Bronchial epithelial cell (primary cell): ENCODE measurements at regions not wholly inside any gene's neighbourhood (a gene's known extent, or its start where the extent isn't known, plus 50 kb on each side); places are given as distances from the start of the nearest gene placed in this dataset.
"Not testable (repeated sequence)": the region's sequence is repeated elsewhere in the genome, so short reads cannot be mapped to it uniquely, and the experiment has no call there.

Experiments used
- DNase-seq: peaks from one replicate; pipeline ENCODE4 v3.0.0-alpha.2; 2010; ENCODE audit warnings: low read depth
- FAIRE-seq: peaks from 2 replicates; lab custom pipeline; 2011; peaks lifted over from hg19 to GRCh38; lab: Jason Lieb, UNC
- H3K27me3 ChIP-seq: 2 replicates; pipeline ENCODE4 v1.5.1; 2011; ENCODE audit warnings: low read length; ENCODE audit not compliant: control insufficient read depth, insufficient read depth
- H3K36me3 ChIP-seq: 2 replicates; pipeline ENCODE4 v1.5.1; 2011; ENCODE audit warnings: low read length; ENCODE audit not compliant: control insufficient read depth, insufficient read depth
- H3K4me3 ChIP-seq: 2 replicates; pipeline ENCODE4 v1.5.1; 2011; ENCODE audit warnings: mild to moderate bottlenecking, low read depth, low read length, control low read depth
- TF ChIP-seq, protein P1 (sequence below): IDR thresholded peaks from 2 replicates; pipeline ENCODE4 v1.5.1; 2011; ENCODE audit warnings: mild to moderate bottlenecking, moderate library complexity, low read length, control low read depth, inconsistent platforms; ENCODE audit not compliant: insufficient read depth, severe bottlenecking

DNA sequence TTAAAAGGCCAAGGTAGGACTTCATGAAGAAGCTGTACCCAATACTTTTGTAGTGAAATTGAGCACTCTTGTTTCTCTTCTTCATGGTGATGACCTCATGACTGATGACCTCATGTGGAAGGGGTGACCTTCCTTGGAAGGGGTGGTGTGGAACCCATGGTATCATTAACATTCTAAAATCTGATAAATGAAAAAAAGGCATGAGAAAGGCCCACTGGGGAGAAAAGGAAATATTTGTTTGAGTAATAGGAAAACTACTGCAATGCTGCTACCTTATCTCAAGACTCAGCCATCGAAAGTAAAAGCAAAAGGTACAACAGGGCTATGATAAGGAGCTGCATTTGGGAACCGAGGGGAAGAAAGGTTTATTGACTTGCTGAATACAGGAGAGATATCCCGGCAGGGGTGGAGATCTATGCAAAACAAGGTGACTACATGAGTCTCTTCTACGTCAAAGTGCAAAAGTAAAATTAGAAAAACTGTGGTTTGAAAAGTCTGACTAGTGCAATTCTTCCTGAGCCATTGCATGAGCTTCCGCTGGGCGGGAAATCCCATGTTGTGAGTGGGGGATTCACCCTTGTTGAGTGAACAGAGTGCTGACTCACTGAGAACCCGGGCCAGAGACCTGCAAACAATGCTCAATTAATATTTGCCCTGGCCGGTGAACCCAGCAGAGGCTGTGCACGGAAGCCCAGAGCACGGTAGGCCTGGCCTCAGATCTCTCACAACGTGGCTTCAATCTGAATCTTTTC lies 138.9 kb upstream of the RFC3 start:
- Histone ChIP-seq H3K36me3 (no peaks in the 10 kb centered on the region), H3K4me3 (no peak overlapping the region), H3K27me3 (no peaks in the 10 kb centered on the region)
- TF ChIP-seq, protein P1, sequence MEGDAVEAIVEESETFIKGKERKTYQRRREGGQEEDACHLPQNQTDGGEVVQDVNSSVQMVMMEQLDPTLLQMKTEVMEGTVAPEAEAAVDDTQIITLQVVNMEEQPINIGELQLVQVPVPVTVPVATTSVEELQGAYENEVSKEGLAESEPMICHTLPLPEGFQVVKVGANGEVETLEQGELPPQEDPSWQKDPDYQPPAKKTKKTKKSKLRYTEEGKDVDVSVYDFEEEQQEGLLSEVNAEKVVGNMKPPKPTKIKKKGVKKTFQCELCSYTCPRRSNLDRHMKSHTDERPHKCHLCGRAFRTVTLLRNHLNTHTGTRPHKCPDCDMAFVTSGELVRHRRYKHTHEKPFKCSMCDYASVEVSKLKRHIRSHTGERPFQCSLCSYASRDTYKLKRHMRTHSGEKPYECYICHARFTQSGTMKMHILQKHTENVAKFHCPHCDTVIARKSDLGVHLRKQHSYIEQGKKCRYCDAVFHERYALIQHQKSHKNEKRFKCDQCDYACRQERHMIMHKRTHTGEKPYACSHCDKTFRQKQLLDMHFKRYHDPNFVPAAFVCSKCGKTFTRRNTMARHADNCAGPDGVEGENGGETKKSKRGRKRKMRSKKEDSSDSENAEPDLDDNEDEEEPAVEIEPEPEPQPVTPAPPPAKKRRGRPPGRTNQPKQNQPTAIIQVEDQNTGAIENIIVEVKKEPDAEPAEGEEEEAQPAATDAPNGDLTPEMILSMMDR: no peak
- no peak for FAIRE-seq
- peak; percentile 73 for DNase-seq

DNA sequence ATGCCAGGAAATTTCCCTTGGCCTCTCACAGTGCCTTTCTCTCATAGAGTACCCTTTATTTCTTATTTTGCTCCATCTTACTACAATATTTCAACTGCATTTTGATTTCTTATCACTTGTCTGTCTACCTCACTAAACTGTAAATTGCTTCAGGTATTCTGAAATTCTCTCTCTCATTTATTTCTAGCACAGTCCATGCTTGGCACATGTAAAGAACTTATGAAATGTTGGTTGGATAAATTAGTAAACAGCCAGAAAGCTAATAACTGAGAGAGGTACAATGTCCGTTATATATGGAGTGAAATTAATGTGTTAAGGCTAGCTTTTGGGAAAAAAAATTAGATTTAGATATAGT lies 138.3 kb upstream of the RFC3 start:
- no peak for FAIRE-seq
- Histone ChIP-seq H3K4me3 (no peak overlapping the region), H3K36me3 (no peaks in the 10 kb centered on the region), H3K27me3 (no peaks in the 10 kb centered on the region)
- TF ChIP-seq, protein P1: no peak
- DNase-seq: no peak

DNA sequence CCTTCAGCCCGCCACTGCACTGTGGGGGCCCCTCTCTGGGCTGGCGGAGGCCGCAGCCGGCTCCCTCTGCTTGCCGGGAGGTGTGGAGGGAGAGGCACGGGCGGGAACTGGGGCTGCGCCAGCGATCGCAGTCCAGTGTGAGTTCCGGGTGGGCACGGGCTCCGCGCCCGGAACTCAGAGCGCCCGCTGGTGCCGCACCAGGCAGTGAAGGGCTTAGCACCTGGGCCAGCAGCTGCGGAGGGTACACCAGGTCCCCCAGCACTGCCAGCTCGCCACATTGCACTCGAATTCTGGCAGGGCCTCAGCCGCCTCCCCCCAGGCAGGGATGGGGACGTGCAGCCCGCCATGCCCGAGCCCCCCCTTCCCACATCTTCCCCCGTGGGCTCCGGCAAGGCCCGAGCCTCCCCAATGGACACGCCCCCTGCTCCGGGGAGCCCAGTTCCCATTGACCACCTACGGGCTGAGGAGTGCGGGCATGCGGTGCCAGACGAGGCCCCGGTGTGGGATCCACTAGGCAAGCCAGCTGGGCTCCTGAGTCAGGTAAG lies 135.9 kb upstream of the RFC3 start:
- Histone ChIP-seq H3K4me3 (no peak overlapping the region), H3K27me3 (no peaks in the 10 kb centered on the region), H3K36me3 (no peaks in the 10 kb centered on the region)
- TF ChIP-seq, protein P1: no peak
- FAIRE-seq (no peak), DNase-seq (no peak)

DNA sequence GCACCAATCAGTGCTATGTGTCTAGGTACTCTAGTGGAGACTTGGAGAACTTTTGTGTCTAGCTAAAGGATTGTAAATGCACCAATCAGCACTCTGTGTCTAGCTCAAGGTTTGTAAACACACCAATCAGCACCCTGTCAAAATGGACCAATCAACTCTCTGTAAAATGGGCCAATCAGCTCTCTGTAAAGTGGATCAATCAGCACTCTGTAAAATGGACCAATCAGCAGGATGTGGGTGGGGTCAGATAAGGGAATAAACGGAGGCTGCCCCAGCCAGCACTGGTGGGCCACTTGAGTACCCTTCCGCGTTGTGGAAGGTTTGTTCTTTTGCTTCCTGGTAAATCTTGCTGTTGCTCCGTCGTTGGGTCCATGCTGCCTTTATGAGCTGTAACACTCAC lies 135.3 kb upstream of the RFC3 start:
- DNase-seq, H3K36me3 ChIP-seq, FAIRE-seq, H3K4me3 ChIP-seq, H3K27me3 ChIP-seq: not testable (repeated sequence)

DNA sequence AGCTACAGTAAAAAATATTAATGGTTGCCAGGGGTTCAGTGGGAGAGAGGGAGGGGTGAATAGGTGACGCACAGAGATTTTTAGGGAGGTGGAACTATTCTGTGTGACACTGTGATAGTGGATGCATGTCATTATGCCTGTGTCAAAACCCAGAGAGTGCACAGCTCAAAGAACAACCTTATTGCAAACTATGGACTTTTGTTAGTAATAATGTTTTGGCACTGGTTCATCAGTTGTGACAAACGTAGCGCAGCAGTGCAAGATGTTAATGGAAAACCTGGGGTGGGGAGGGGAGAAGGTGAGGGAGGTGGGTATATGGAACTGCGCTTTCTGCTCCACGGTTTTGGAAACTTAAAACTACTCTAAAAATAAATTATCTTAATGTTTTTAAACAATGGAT lies 134.6 kb upstream of the RFC3 start:
- Histone ChIP-seq H3K36me3 (no peaks in the 10 kb centered on the region), H3K27me3 (no peaks in the 10 kb centered on the region), H3K4me3 (no peak overlapping the region)
- DNase-seq: no peak
- TF ChIP-seq, protein P1: no peak
- FAIRE-seq: no peak

DNA sequence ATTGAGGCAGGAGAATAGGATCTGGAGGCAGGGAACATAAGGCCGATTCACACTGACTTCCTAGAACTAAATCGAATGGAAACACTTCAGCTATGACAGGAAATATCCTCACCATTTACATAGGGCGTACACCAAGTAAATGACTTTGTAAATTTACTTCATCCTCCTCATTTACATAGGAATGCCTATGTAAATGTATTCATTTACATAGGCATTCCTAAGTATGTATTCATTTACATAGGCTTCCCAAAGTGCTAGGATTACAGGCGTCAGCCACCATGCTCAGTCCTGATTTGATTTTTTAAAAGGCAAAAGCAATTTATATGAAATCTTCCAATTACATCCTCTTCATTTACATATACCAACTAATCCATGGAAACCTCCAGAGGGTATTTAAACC lies 133.1 kb upstream of the RFC3 start:
- FAIRE-seq: no peak
- no peak for DNase-seq
- Histone ChIP-seq H3K4me3 (no peak overlapping the region), H3K36me3 (no peaks in the 10 kb centered on the region), H3K27me3 (no peaks in the 10 kb centered on the region)
- TF ChIP-seq, protein P1: no peak
